H1 (cell line): ENCODE measurements at regions not wholly inside any gene's neighbourhood (a gene's known extent, or its start where the extent isn't known, plus 50 kb on each side); places are given as distances from the start of the nearest gene placed in this dataset.

ENCODE experiments used
- CTCF ChIA-PET: fragments of 300-600 bp; sonication (Branson Sonifier 250); formaldehyde crosslinking; loops from one replicate; lab custom pipeline; 2021; ENCODE audit not compliant: partially characterized antibody; lab: Charles Lee
- POLR2A ChIA-PET: fragments of 300-600 bp; sonication (Branson Sonifier 250); formaldehyde crosslinking; loops from one replicate; lab custom pipeline; 2021; ENCODE audit warnings: inconsistent platforms; ENCODE audit not compliant: partially characterized antibody; lab: Charles Lee
- DNase-seq, 2 experiments: peaks; one replicate each; pipeline versions ENCODE4 v3.0.0 to v3.0.0-alpha.2; 2010 to 2022; ENCODE audit warnings: low spot score in 2 of 2, low read depth in 1 of 2, mixed read lengths in 1 of 2
- FAIRE-seq: peaks from 2 replicates; lab custom pipeline; 2011; peaks lifted over from hg19 to GRCh38; lab: Jason Lieb, UNC
- H2AFZ ChIP-seq: 2 replicates; pipeline ENCODE4 v1.8.1; 2012; ENCODE audit warnings: low read length, inconsistent platforms
- H2AK5ac ChIP-seq: 2 replicates; pipeline ENCODE4 v1.6.1; 2013; ENCODE audit warnings: low read depth, low read length
- H2BK120ac ChIP-seq: replicated peaks from 2 replicates; pipeline ENCODE3; 2013; ENCODE audit warnings: low read depth, low read length, inconsistent platforms
- H2BK12ac ChIP-seq: 2 replicates; pipeline ENCODE4 v1.6.1; 2013; ENCODE audit warnings: low read depth, low read length
- H2BK15ac ChIP-seq: 2 replicates; pipeline ENCODE4 v1.6.1; 2013; ENCODE audit warnings: low read length
- H2BK20ac ChIP-seq: 2 replicates; pipeline ENCODE4 v1.6.1; 2013; ENCODE audit warnings: low read length
- H2BK5ac ChIP-seq: 2 replicates; pipeline ENCODE4 v1.6.1; 2013; ENCODE audit warnings: low read depth, low read length
- H3K14ac ChIP-seq: 2 replicates; pipeline ENCODE4 v1.6.1; 2013; ENCODE audit warnings: inconsistent platforms; ENCODE audit not compliant: insufficient read length
- H3K18ac ChIP-seq: 2 replicates; pipeline ENCODE4 v1.6.1; 2013; ENCODE audit warnings: low read length; ENCODE audit errors: extremely low read depth
- H3K23ac ChIP-seq: 2 replicates; pipeline ENCODE4 v1.6.1; 2013; ENCODE audit warnings: inconsistent platforms; ENCODE audit not compliant: insufficient read length
- H3K23me2 ChIP-seq: 2 replicates; pipeline ENCODE4 v1.6.1; 2013; ENCODE audit warnings: low read depth, low read length
- H3K27ac ChIP-seq: 2 replicates; pipeline ENCODE4 v1.6.1; 2011; ENCODE audit warnings: low read depth, low read length, inconsistent platforms
- H3K27me3 ChIP-seq, 4 experiments: replicated peaks in 1 of 4; 1 replicate in 1 of 4; 2 replicates in 3 of 4; pipeline versions ENCODE4 v1.6.1 to v1.8.1; 2011 to 2013; ENCODE audit warnings: low read length in 3 of 4, mild to moderate bottlenecking in 3 of 4, inconsistent platforms in 2 of 4, mixed read lengths in 2 of 4, moderate library complexity in 1 of 4; ENCODE audit not compliant: control insufficient read depth in 3 of 4, insufficient read depth in 3 of 4; ENCODE audit errors: extremely low read depth in 1 of 4
- H3K36me3 ChIP-seq, 4 experiments: 2 replicates each; pipeline versions ENCODE4 v1.6.1 to v1.8.1; 2011 to 2013; ENCODE audit warnings: mild to moderate bottlenecking in 4 of 4, low read length in 3 of 4, moderate library complexity in 2 of 4, control low read depth in 1 of 4, inconsistent platforms in 1 of 4; ENCODE audit not compliant: insufficient read depth in 4 of 4, control insufficient read depth in 2 of 4
- H3K4ac ChIP-seq: replicated peaks from 2 replicates; pipeline ENCODE3; 2013; ENCODE audit warnings: low read length, low read depth, mixed read lengths, inconsistent platforms; ENCODE audit not compliant: insufficient read length
- H3K4me1 ChIP-seq, 4 experiments: replicated peaks in 1 of 4; 1 replicate in 1 of 4; 2 replicates in 3 of 4; pipeline versions ENCODE4 v1.6.1 to v1.8.1; 2011 to 2013; ENCODE audit warnings: low read length in 3 of 4, inconsistent platforms in 2 of 4, mixed read lengths in 1 of 4; ENCODE audit not compliant: insufficient read depth in 4 of 4, control insufficient read depth in 3 of 4
- H3K4me2 ChIP-seq, 2 experiments: 2 replicates each; pipeline versions ENCODE4 v1.6.1 to v1.8.1; 2011 to 2013; ENCODE audit warnings: low read depth in 2 of 2, low read length in 2 of 2, control low read depth in 1 of 2, inconsistent platforms in 1 of 2, mild to moderate bottlenecking in 1 of 2; ENCODE audit not compliant: insufficient read depth in 1 of 2
- H3K4me3 ChIP-seq, 4 experiments: fragments of 200-600, 300-600 bp in 1 of 4; sonication (generic), shearing (Covaris generic), sonication (Bioruptor Twin) in 1 of 4; 2 replicates each; pipeline versions ENCODE4 v1.5.1 to v1.8.1; 2011 to 2016; ENCODE audit warnings: low read length in 4 of 4, low read depth in 3 of 4, control low read depth in 2 of 4, inconsistent platforms in 2 of 4, mild to moderate bottlenecking in 2 of 4, mixed read lengths in 1 of 4, moderate library complexity in 1 of 4; ENCODE audit not compliant: insufficient read depth in 2 of 4; ENCODE audit errors: extremely low read depth in 1 of 4
- H3K56ac ChIP-seq: replicated peaks from 2 replicates; pipeline ENCODE3; 2013; ENCODE audit warnings: low read depth, mild to moderate bottlenecking, mixed read lengths, low read length, inconsistent platforms; ENCODE audit not compliant: insufficient read length
- H3K79me1 ChIP-seq: 2 replicates; pipeline ENCODE4 v1.6.1; 2013; ENCODE audit warnings: low read depth, low read length, control low read depth
- H3K79me2 ChIP-seq, 2 experiments: 2 replicates each; pipeline versions ENCODE4 v1.6.1 to v1.8.1; 2012 to 2013; ENCODE audit warnings: low read length in 2 of 2, mild to moderate bottlenecking in 2 of 2, inconsistent platforms in 1 of 2; ENCODE audit not compliant: insufficient read depth in 2 of 2, control insufficient read depth in 1 of 2
- H3K9ac ChIP-seq, 4 experiments: replicated peaks in 1 of 4; 1 replicate in 1 of 4; 2 replicates in 3 of 4; pipeline versions ENCODE4 v1.6.1 to v1.8.1; 2011 to 2013; ENCODE audit warnings: low read depth in 3 of 4, low read length in 3 of 4, control low read depth in 2 of 4, mild to moderate bottlenecking in 2 of 4, moderate library complexity in 2 of 4, inconsistent platforms in 1 of 4; ENCODE audit errors: extremely low read depth in 1 of 4
- H3K9me3 ChIP-seq, 2 experiments: 2 replicates each; pipeline versions ENCODE4 v1.6.1 to v1.8.1; 2012 to 2013; ENCODE audit warnings: mild to moderate bottlenecking in 2 of 2, moderate library complexity in 2 of 2, control low read depth in 1 of 2, inconsistent platforms in 1 of 2, low read depth in 1 of 2, low read length in 1 of 2, mixed read lengths in 1 of 2; ENCODE audit not compliant: insufficient read depth in 2 of 2
- H4K20me1 ChIP-seq, 2 experiments: replicated peaks in 1 of 2; 2 replicates each; pipeline versions ENCODE3 to v1.8.1; 2011 to 2013; ENCODE audit warnings: inconsistent platforms in 2 of 2, low read length in 2 of 2, mild to moderate bottlenecking in 1 of 2; ENCODE audit not compliant: insufficient read depth in 2 of 2, control insufficient read depth in 1 of 2
- H4K5ac ChIP-seq: 2 replicates; pipeline ENCODE4 v1.6.1; 2013; ENCODE audit warnings: low read length, low read depth, mixed read lengths, inconsistent platforms; ENCODE audit not compliant: insufficient read length
- H4K8ac ChIP-seq: 2 replicates; pipeline ENCODE4 v1.8.0; 2013; ENCODE audit warnings: mild to moderate bottlenecking, moderate library complexity, low read length, inconsistent platforms; ENCODE audit not compliant: insufficient read depth; ENCODE audit errors: extremely low read depth
- H4K91ac ChIP-seq: replicated peaks from 2 replicates; pipeline ENCODE3; 2013; ENCODE audit warnings: low read length, mixed read lengths, inconsistent platforms; ENCODE audit not compliant: insufficient read length
- CTCF ChIP-seq, 3 experiments: IDR thresholded peaks; 1 replicate in 2 of 3; 2 replicates in 1 of 3; pipeline versions ENCODE4 v1.5.1 to v1.6.1; 2011; ENCODE audit warnings: low read length in 3 of 3, mild to moderate bottlenecking in 3 of 3, inconsistent platforms in 2 of 3, low read depth in 1 of 3, moderate library complexity in 1 of 3; ENCODE audit not compliant: insufficient read depth in 1 of 3; ENCODE audit errors: control extremely low read depth in 1 of 3
- E2F6 ChIP-seq: IDR thresholded peaks from 2 replicates; pipeline ENCODE4 v1.6.1; 2012; ENCODE audit warnings: inconsistent platforms
- MAFK ChIP-seq: IDR thresholded peaks from 2 replicates; pipeline ENCODE4 v1.6.1; 2012; ENCODE audit warnings: low read depth, mild to moderate bottlenecking, improper control_type of control experiment, low read length
- POU5F1 ChIP-seq: IDR thresholded peaks from 2 replicates; pipeline ENCODE4 v1.6.1; 2011; ENCODE audit warnings: low read depth, mild to moderate bottlenecking, low read length, moderate library complexity
- SP2 ChIP-seq: IDR thresholded peaks from 2 replicates; pipeline ENCODE4 v1.6.1; 2012; ENCODE audit warnings: mild to moderate bottlenecking, low read length, inconsistent platforms
- WGBS, 2 experiments: shearing (Covaris generic) in 1 of 2; methylation state at CpG; one replicate each; pipeline versions ENCODE4 v1.1.6 to v1.1.7; 2013 to 2015; ENCODE audit warnings: low lambda C conversion rate in 2 of 2, mixed read lengths in 2 of 2, inconsistent platforms in 1 of 2, low coverage in 1 of 2, missing lambda C conversion rate in 1 of 2; ENCODE audit not compliant: insufficient replicate concordance in 2 of 2, insufficient coverage in 1 of 2, insufficient read length in 1 of 2; ENCODE audit errors: extremely low coverage in 1 of 2, missing lambda C conversion rate in 1 of 2; 5-methylcytosine and 5-hydroxymethylcytosine counted together

- H3K4me1 ChIP-seq = no peaks in the 10 kb centered on the region; a peak in 1 of 7 replicates
- FAIRE-seq = no peak
Observed at GRCh38 chr13:73820285-73820684, 313.9 kb downstream of the KLF12 start.

More at GRCh38 chr13:73820285-73820684, 313.9 kb downstream of the KLF12 start:
- Histone ChIP-seq H4K8ac (no peak overlapping the region), H3K4ac (no peak overlapping the region), H3K27me3 (no peaks in the 10 kb centered on the region), H3K23me2 (no peaks in the 10 kb centered on the region), H2BK5ac (no peak overlapping the region), H2BK12ac (no peak overlapping the region), H2BK20ac (no peak overlapping the region), H3K18ac (no peak overlapping the region), H3K14ac (no peak overlapping the region), H2AFZ (no peak overlapping the region), H4K5ac (no peak overlapping the region), H3K79me1 (no peaks in the 10 kb centered on the region), H2BK120ac (no peak overlapping the region), H4K20me1 (no peaks in the 10 kb centered on the region), H3K4me3 (no peak overlapping the region), H3K79me2 (no peaks in the 10 kb centered on the region), H3K36me3 (no peaks in the 10 kb centered on the region), H2BK15ac (no peak overlapping the region), H2AK5ac (no peak overlapping the region), H3K9ac (no peak overlapping the region), H3K56ac (no peak overlapping the region), H3K23ac (no peak overlapping the region), H3K27ac (no peak overlapping the region), H3K9me3 (no peaks in the 10 kb centered on the region), H4K91ac (no peak overlapping the region), H3K4me2 (no peak overlapping the region)
- 90% methylated on average over 3 of the region's 3 CpGs; no CpG with 5 or more reads in 1 of the 2 experiments for WGBS, 2 experiments
- ChIA-PET POLR2A (no interaction called here), CTCF (interaction anchor here (0.6 kb wide), 1 partner anchor 225 kb away, joined by 3 read pairs; no protein-coding TSS in a partner anchor)
- no peak for DNase-seq
- TF ChIP-seq POU5F1 = no peak
- TF ChIP-seq E2F6 = no peak
- TF ChIP-seq MAFK = no peak
- no peak for TF ChIP-seq SP2
- TF ChIP-seq CTCF (IDR thresholded peaks at IDR 0.05; ENCODE audit: control extremely low read depth in 1 of 3, insufficient read depth in 1 of 3, low read depth in 1 of 3, low read length in 3 of 3) = no peak
